GM18858 (cell line): ENCODE measurements at regions not wholly inside any gene's neighbourhood (a gene's known extent, or its start where the extent isn't known, plus 50 kb on each side); places are given as distances from the start of the nearest gene placed in this dataset.

Source experiments
- ATAC-seq: cut with Tn5 transposase; IDR thresholded peaks from one replicate; pipeline ENCODE4 v1.9.1; 2021; ENCODE audit not compliant: unreplicated experiment

GRCh38 chr6:113476937-113477839, 380.0 kb upstream of the MARCKS start:
- no peak for ATAC-seq

GRCh38 chr6:113480616-113481015, 376.5 kb upstream of the MARCKS start:
- no peak for ATAC-seq

- no peak for ATAC-seq
These were observed 375.7 kb upstream of the MARCKS start for GRCh38 chr6:113481458-113481857.

- peak; percentile 63 for ATAC-seq
These were observed 375.2 kb upstream of the MARCKS start for GRCh38 chr6:113481910-113482309.

GRCh38 chr6:113482771-113483170, 374.4 kb upstream of the MARCKS start:
- ATAC-seq = no peak

- no peak for ATAC-seq
These were observed 370.9 kb upstream of the MARCKS start for GRCh38 chr6:113486199-113486598.

GRCh38 chr6:113487489-113488058, 369.6 kb upstream of the MARCKS start:
- no peak for ATAC-seq

- no peak for ATAC-seq
These were observed 369.1 kb upstream of the MARCKS start for GRCh38 chr6:113488061-113488460.

- ATAC-seq = no peak
These were observed 368.1 kb upstream of the MARCKS start for GRCh38 chr6:113488812-113489685.

GRCh38 chr6:113489952-113490746, 367.0 kb upstream of the MARCKS start:
- ATAC-seq = no peak

- ATAC-seq = no peak
These were observed 365.8 kb upstream of the MARCKS start for GRCh38 chr6:113491376-113491775.

- ATAC-seq = no peak
These were observed 363.2 kb upstream of the MARCKS start for GRCh38 chr6:113493991-113494390.

- no peak for ATAC-seq
These were observed 361.6 kb upstream of the MARCKS start for GRCh38 chr6:113495521-113495920.

GRCh38 chr6:113496166-113496565, 361.0 kb upstream of the MARCKS start:
- no peak for ATAC-seq

- ATAC-seq = no peak
These were observed 356.9 kb upstream of the MARCKS start for GRCh38 chr6:113500221-113500620.

- ATAC-seq = no peak
These were observed 352.0 kb upstream of the MARCKS start for GRCh38 chr6:113505084-113505699.

- no peak for ATAC-seq
These were observed 348.9 kb upstream of the MARCKS start for GRCh38 chr6:113508249-113508648.

GRCh38 chr6:113511100-113511499, 346.0 kb upstream of the MARCKS start:
- no peak for ATAC-seq

- no peak for ATAC-seq
These were observed 344.6 kb upstream of the MARCKS start for GRCh38 chr6:113512576-113512975.

- no peak for ATAC-seq
These were observed 344.1 kb upstream of the MARCKS start for GRCh38 chr6:113513086-113513485.
